ENCODE measurements at regions not wholly inside any gene's neighbourhood (a gene's known extent, or its start where the extent isn't known, plus 50 kb on each side); places are given as distances from the start of the nearest gene placed in this dataset.

GRCh38 chr13:23985060-23985459, 87.8 kb upstream of the C1QTNF9B start:
- H3F3A ChIP-seq (ENCODE audit: insufficient read depth, low read length), result no peaks in the 10 kb centered on the region
- H2AFZ ChIP-seq (ENCODE audit: low read length), result no peak overlapping the region
- no peaks in the 10 kb centered on the region for H3K27me3 ChIP-seq (replicated peaks; ENCODE audit: insufficient read depth, low read length)
- no peaks in the 10 kb centered on the region for H3K79me2 ChIP-seq (ENCODE audit: low read length)
- H3K9me3 ChIP-seq (replicated peaks; ENCODE audit: insufficient read depth, low read length), result no peaks in the 10 kb centered on the region
- H3K4me2 ChIP-seq (ENCODE audit: low read depth, low read length), result no peak overlapping the region
- no peak for DNase-seq
- H3K9ac ChIP-seq (ENCODE audit: low read length), result no peak overlapping the region
- H4K20me1 ChIP-seq (ENCODE audit: insufficient read depth, low read length), result no peaks in the 10 kb centered on the region
- no peak overlapping the region for H3K4me3 ChIP-seq (ENCODE audit: low read length)
- no peaks in the 10 kb centered on the region for H3K4me1 ChIP-seq (ENCODE audit: low read length)
- TF ChIP-seq CTCF (IDR thresholded peaks at IDR 0.05; ENCODE audit: low read length) (no peak), EZH2phosphoT487 (IDR thresholded peaks at IDR 0.05; ENCODE audit: low read length) (no peak), EZH2 (optimal IDR thresholded peaks at IDR 0.05; ENCODE audit: low read depth, low read length) (no peak)
- H3K27ac ChIP-seq (ENCODE audit: low read length), result no peak overlapping the region
- no peaks in the 10 kb centered on the region for H3K9me2 ChIP-seq (replicated peaks; ENCODE audit: insufficient read depth, low read length)
- H3K36me3 ChIP-seq (replicated peaks; ENCODE audit: insufficient read depth, low read length), result no peaks in the 10 kb centered on the region

- Histone ChIP-seq H3K27ac (ENCODE audit: low read length) (no peak overlapping the region), H4K20me1 (ENCODE audit: insufficient read depth, low read length) (no peaks in the 10 kb centered on the region)
Observed at GRCh38 chr13:23985839-23986238, 88.5 kb upstream of the C1QTNF9B start.

GRCh38 chr13:23986619-23987018, 89.3 kb upstream of the C1QTNF9B start:
- Histone ChIP-seq H4K20me1 (ENCODE audit: insufficient read depth, low read length) (no peaks in the 10 kb centered on the region), H3K9ac (ENCODE audit: low read length) (no peak overlapping the region), H3K27ac (ENCODE audit: low read length) (no peak overlapping the region), H3K9me2 (replicated peaks; ENCODE audit: insufficient read depth, low read length) (no peaks in the 10 kb centered on the region), H3K27me3 (replicated peaks; ENCODE audit: insufficient read depth, low read length) (no peaks in the 10 kb centered on the region), H3K4me2 (ENCODE audit: low read depth, low read length) (no peak overlapping the region), H3K79me2 (ENCODE audit: low read length) (no peaks in the 10 kb centered on the region), H3K36me3 (replicated peaks; ENCODE audit: insufficient read depth, low read length) (no peaks in the 10 kb centered on the region), H3K4me1 (ENCODE audit: low read length) (no peaks in the 10 kb centered on the region), H3K9me3 (replicated peaks; ENCODE audit: insufficient read depth, low read length) (no peaks in the 10 kb centered on the region), H3F3A (ENCODE audit: insufficient read depth, low read length) (no peaks in the 10 kb centered on the region), H3K4me3 (ENCODE audit: low read length) (no peak overlapping the region), H2AFZ (ENCODE audit: low read length) (no peak overlapping the region)
- TF ChIP-seq CTCF (IDR thresholded peaks at IDR 0.05; ENCODE audit: low read length), result no peak
- no peak for TF ChIP-seq EZH2 (optimal IDR thresholded peaks at IDR 0.05; ENCODE audit: low read depth, low read length)
- no peak for TF ChIP-seq EZH2phosphoT487 (IDR thresholded peaks at IDR 0.05; ENCODE audit: low read length)
- no peak for DNase-seq

More at GRCh38 chr13:23985839-23986238, 88.5 kb upstream of the C1QTNF9B start:
- Histone ChIP-seq H3K4me2 (ENCODE audit: low read depth, low read length) (no peak overlapping the region), H3F3A (ENCODE audit: insufficient read depth, low read length) (no peaks in the 10 kb centered on the region), H3K9me3 (replicated peaks; ENCODE audit: insufficient read depth, low read length) (no peaks in the 10 kb centered on the region), H3K4me1 (ENCODE audit: low read length) (no peaks in the 10 kb centered on the region), H2AFZ (ENCODE audit: low read length) (no peak overlapping the region), H3K9ac (ENCODE audit: low read length) (no peak overlapping the region), H3K27me3 (replicated peaks; ENCODE audit: insufficient read depth, low read length) (no peaks in the 10 kb centered on the region), H3K4me3 (ENCODE audit: low read length) (no peak overlapping the region), H3K79me2 (ENCODE audit: low read length) (no peaks in the 10 kb centered on the region), H3K9me2 (replicated peaks; ENCODE audit: insufficient read depth, low read length) (no peaks in the 10 kb centered on the region), H3K36me3 (replicated peaks; ENCODE audit: insufficient read depth, low read length) (no peaks in the 10 kb centered on the region)
- TF ChIP-seq EZH2 (optimal IDR thresholded peaks at IDR 0.05; ENCODE audit: low read depth, low read length) (no peak), CTCF (IDR thresholded peaks at IDR 0.05; ENCODE audit: low read length) (no peak), EZH2phosphoT487 (IDR thresholded peaks at IDR 0.05; ENCODE audit: low read length) (no peak)
- no peak for DNase-seq

Measured in MM.1S (cell line).